ENCODE measurements at regions not wholly inside any gene's neighbourhood (a gene's known extent, or its start where the extent isn't known, plus 50 kb on each side); places are given as distances from the start of the nearest gene placed in this dataset.
A peak's percentile ranks its signal among the peaks of the same experiment; 100 is the strongest.

GRCh38 chr5:107126341-107126740 is 544.4 kb downstream of the EFNA5 start:
- no peaks in the 10 kb centered on the region for H3K4me1 ChIP-seq (ENCODE audit: control insufficient read depth in 2 of 3, insufficient read depth in 2 of 3, low read depth in 1 of 3, low read length in 3 of 3)
- no peak overlapping the region for H3K9ac ChIP-seq (ENCODE audit: low read length in 3 of 3)
- intact Hi-C loops (cut with DNase I), result no loop called here
- no peaks in the 10 kb centered on the region for H3K36me3 ChIP-seq (ENCODE audit: control insufficient read depth in 2 of 3, insufficient read depth in 3 of 3, low read length in 3 of 3)
- H3K4me3 ChIP-seq (ENCODE audit: low read length in 3 of 3), result no peak overlapping the region
- FAIRE-seq (no peak), DNase-seq (no peak)
- no peak for TF ChIP-seq CTCF (IDR thresholded peaks at IDR 0.05; ENCODE audit: borderline replicate concordance, extremely low read depth, insufficient read depth)
- no peaks in the 10 kb centered on the region for H3K27me3 ChIP-seq (ENCODE audit: control insufficient read depth, insufficient read depth, low read length)
- no peak overlapping the region for H3K27ac ChIP-seq (ENCODE audit: low read depth in 2 of 2, low read length in 2 of 2)
- no peaks in the 10 kb centered on the region for H3K9me3 ChIP-seq (ENCODE audit: control insufficient read depth in 2 of 3, insufficient read depth in 1 of 3, low read length in 3 of 3)

GRCh38 chr5:107124376-107124775 is 546.4 kb downstream of the EFNA5 start:
- no peak for TF ChIP-seq CTCF (IDR thresholded peaks at IDR 0.05; ENCODE audit: borderline replicate concordance, extremely low read depth, insufficient read depth)
- H3K4me1 ChIP-seq (ENCODE audit: control insufficient read depth in 2 of 3, insufficient read depth in 2 of 3, low read depth in 1 of 3, low read length in 3 of 3), result no peaks in the 10 kb centered on the region
- no peak overlapping the region for H3K9ac ChIP-seq (ENCODE audit: low read length in 3 of 3)
- H3K9me3 ChIP-seq (ENCODE audit: control insufficient read depth in 2 of 3, insufficient read depth in 1 of 3, low read length in 3 of 3), result no peaks in the 10 kb centered on the region
- FAIRE-seq (no peak), DNase-seq (no peak)
- H3K4me3 ChIP-seq (ENCODE audit: low read length in 3 of 3), result no peak overlapping the region
- intact Hi-C loops (cut with DNase I), result no loop called here
- no peaks in the 10 kb centered on the region for H3K36me3 ChIP-seq (ENCODE audit: control insufficient read depth in 2 of 3, insufficient read depth in 3 of 3, low read length in 3 of 3)
- no peak overlapping the region for H3K27ac ChIP-seq (ENCODE audit: low read depth in 2 of 2, low read length in 2 of 2)
- H3K27me3 ChIP-seq (ENCODE audit: control insufficient read depth, insufficient read depth, low read length), result no peaks in the 10 kb centered on the region

GRCh38 chr5:107123014-107123413 is 547.7 kb downstream of the EFNA5 start:
- H3K4me1 ChIP-seq (ENCODE audit: control insufficient read depth in 2 of 3, insufficient read depth in 2 of 3, low read depth in 1 of 3, low read length in 3 of 3), result no peaks in the 10 kb centered on the region
- no peak overlapping the region for H3K27ac ChIP-seq (ENCODE audit: low read depth in 2 of 2, low read length in 2 of 2)
- H3K27me3 ChIP-seq (ENCODE audit: control insufficient read depth, insufficient read depth, low read length), result no peaks in the 10 kb centered on the region
- intact Hi-C loops (cut with DNase I), result no loop called here
- H3K36me3 ChIP-seq (ENCODE audit: control insufficient read depth in 2 of 3, insufficient read depth in 3 of 3, low read length in 3 of 3), result no peaks in the 10 kb centered on the region
- no peak overlapping the region for H3K4me3 ChIP-seq (ENCODE audit: low read length in 3 of 3)
- H3K9me3 ChIP-seq (ENCODE audit: control insufficient read depth in 2 of 3, insufficient read depth in 1 of 3, low read length in 3 of 3), result no peaks in the 10 kb centered on the region
- TF ChIP-seq CTCF (IDR thresholded peaks at IDR 0.05; ENCODE audit: borderline replicate concordance, extremely low read depth, insufficient read depth), result no peak
- no peak for DNase-seq
- no peak for FAIRE-seq
- no peak overlapping the region for H3K9ac ChIP-seq (ENCODE audit: low read length in 3 of 3)

GRCh38 chr5:107121793-107122519 is 548.8 kb downstream of the EFNA5 start:
- H3K9ac ChIP-seq (ENCODE audit: low read length in 3 of 3), result no peak overlapping the region
- no peak overlapping the region for H3K27ac ChIP-seq (ENCODE audit: low read depth in 2 of 2, low read length in 2 of 2)
- H3K4me3 ChIP-seq (ENCODE audit: low read length in 3 of 3), result no peak overlapping the region
- no peak for TF ChIP-seq CTCF (IDR thresholded peaks at IDR 0.05; ENCODE audit: borderline replicate concordance, extremely low read depth, insufficient read depth)
- no peaks in the 10 kb centered on the region for H3K27me3 ChIP-seq (ENCODE audit: control insufficient read depth, insufficient read depth, low read length)
- FAIRE-seq (no peak), DNase-seq (peak in 1 of 5 donors; percentile 1)
- H3K4me1 ChIP-seq (ENCODE audit: control insufficient read depth in 2 of 3, insufficient read depth in 2 of 3, low read depth in 1 of 3, low read length in 3 of 3), result no peaks in the 10 kb centered on the region
- H3K36me3 ChIP-seq (ENCODE audit: control insufficient read depth in 2 of 3, insufficient read depth in 3 of 3, low read length in 3 of 3), result no peaks in the 10 kb centered on the region
- H3K9me3 ChIP-seq (ENCODE audit: control insufficient read depth in 2 of 3, insufficient read depth in 1 of 3, low read length in 3 of 3), result no peaks in the 10 kb centered on the region
- intact Hi-C loops (cut with DNase I), result no loop called here
